Liver (tissue), 8 donors: ENCODE measurements at regions not wholly inside any gene's neighbourhood (a gene's known extent, or its start where the extent isn't known, plus 50 kb on each side); places are given as distances from the start of the nearest gene placed in this dataset.

Experiments used
- DNase-seq: peaks from one replicate; pipeline ENCODE4 v3.0.0-alpha.2; 2017; ENCODE audit warnings: low spot score
- H3K27ac ChIP-seq, 2 donors: one replicate each; pipeline ENCODE4 v1.7.0; 2013; ENCODE audit warnings: inconsistent platforms in 2 of 2, low read length in 2 of 2, control low read depth in 1 of 2, low read depth in 1 of 2, mild to moderate bottlenecking in 1 of 2
- H3K27me3 ChIP-seq, 4 donors: one replicate each; pipeline versions ENCODE4 v1.6.1 to v1.7.0; 2013; ENCODE audit warnings: low read length in 3 of 4, inconsistent platforms in 1 of 4, mild to moderate bottlenecking in 1 of 4, moderate library complexity in 1 of 4; ENCODE audit not compliant: control insufficient read depth in 4 of 4, insufficient read depth in 4 of 4
- H3K36me3 ChIP-seq, 4 donors: one replicate each; pipeline versions ENCODE4 v1.6.1 to v1.7.0; 2013; ENCODE audit warnings: low read length in 3 of 4, mild to moderate bottlenecking in 3 of 4, low read depth in 1 of 4, moderate library complexity in 1 of 4; ENCODE audit not compliant: control insufficient read depth in 4 of 4, insufficient read depth in 3 of 4
- H3K4me1 ChIP-seq, 4 donors: one replicate each; pipeline versions ENCODE4 v1.6.1 to v1.7.0; 2013; ENCODE audit warnings: low read length in 3 of 4, mild to moderate bottlenecking in 3 of 4, moderate library complexity in 1 of 4; ENCODE audit not compliant: control insufficient read depth in 4 of 4, insufficient read depth in 4 of 4
- H3K4me3 ChIP-seq, 3 donors: one replicate each; pipeline versions ENCODE4 v1.6.1 to v1.7.0; 2013; ENCODE audit warnings: low read length in 3 of 3, control low read depth in 1 of 3, low read depth in 1 of 3, mild to moderate bottlenecking in 1 of 3
- H3K9ac ChIP-seq, 2 donors: one replicate each; pipeline ENCODE4 v1.7.0; 2013; ENCODE audit warnings: low read length in 2 of 2, mild to moderate bottlenecking in 2 of 2, moderate library complexity in 2 of 2, control low read depth in 1 of 2, low read depth in 1 of 2
- H3K9me3 ChIP-seq, 4 donors: one replicate each; pipeline versions ENCODE4 v1.6.1 to v1.7.0; 2013; ENCODE audit warnings: low read length in 3 of 4; ENCODE audit not compliant: control insufficient read depth in 4 of 4
- EGR1 ChIP-seq, 2 donors: IDR thresholded peaks; 2 replicates each; pipeline ENCODE4 v1.6.1; 2016 to 2018; ENCODE audit warnings: antibody characterized with exemption in 2 of 2, low read depth in 2 of 2
- FOXA1 ChIP-seq: IDR thresholded peaks from 2 replicates; pipeline ENCODE4 v1.6.1; 2016; ENCODE audit warnings: antibody characterized with exemption
- FOXA2 ChIP-seq: IDR thresholded peaks from 2 replicates; pipeline ENCODE4 v1.6.1; 2016; ENCODE audit warnings: antibody characterized with exemption
- GABPA ChIP-seq, 2 donors: IDR thresholded peaks in 1 of 2; conservative IDR thresholded peaks in 1 of 2; 2 replicates each; pipeline ENCODE4 v1.6.1; 2016; ENCODE audit warnings: antibody characterized with exemption in 2 of 2, mild to moderate bottlenecking in 1 of 2, moderate library complexity in 1 of 2
- JUND ChIP-seq, 2 donors: IDR thresholded peaks; 2 replicates each; pipeline ENCODE4 v1.6.1; 2016; ENCODE audit warnings: antibody characterized with exemption in 2 of 2
- NR2F2 ChIP-seq: IDR thresholded peaks from 2 replicates; pipeline ENCODE4 v1.6.1; 2016; ENCODE audit warnings: antibody characterized with exemption
- RAD21 ChIP-seq, 2 donors: IDR thresholded peaks; 2 replicates each; pipeline ENCODE4 v1.6.1; 2016; ENCODE audit warnings: antibody characterized with exemption in 2 of 2, mild to moderate bottlenecking in 2 of 2
- RXRA ChIP-seq, 2 donors: IDR thresholded peaks; 2 replicates each; pipeline ENCODE4 v1.6.1; 2017 to 2018; ENCODE audit warnings: antibody characterized with exemption in 2 of 2, mild to moderate bottlenecking in 1 of 2
- SP1 ChIP-seq: IDR thresholded peaks from 2 replicates; pipeline ENCODE4 v1.6.1; 2018; ENCODE audit warnings: antibody characterized with exemption, mild to moderate bottlenecking
- TAF1 ChIP-seq: conservative IDR thresholded peaks from 2 replicates; pipeline ENCODE4 v1.6.1; 2016; ENCODE audit warnings: antibody characterized with exemption, mild to moderate bottlenecking
- YY1 ChIP-seq: IDR thresholded peaks from 2 replicates; pipeline ENCODE4 v1.6.1; 2016; ENCODE audit warnings: antibody characterized with exemption, mild to moderate bottlenecking
- WGBS: extraction: QIAGEN DNeasy Blood & Tissue Kit; methylation state at CpG from one replicate; pipeline ENCODE4 v1.1.7; 2013; 5-methylcytosine and 5-hydroxymethylcytosine counted together
- TF ChIP-seq, protein P1 (sequence below): IDR thresholded peaks from 2 replicates; pipeline ENCODE4 v1.6.1; 2016; ENCODE audit warnings: antibody characterized with exemption
- TF ChIP-seq, protein P2 (sequence below): IDR thresholded peaks from 2 replicates; pipeline ENCODE4 v1.6.1; 2016; ENCODE audit warnings: antibody characterized with exemption
- TF ChIP-seq, protein P3 (sequence below): fragments of 150-350 bp; IDR thresholded peaks from 2 replicates; pipeline ENCODE4 v1.5.1; 2017; ENCODE audit warnings: improper control_type of control experiment, low read depth, low read length; ENCODE audit not compliant: missing input control
- donor health status: healthy.
- donor health status: healthy.
- donor health status: healthy.
- donor health status: healthy.
- donor health status: healthy.

DNA sequence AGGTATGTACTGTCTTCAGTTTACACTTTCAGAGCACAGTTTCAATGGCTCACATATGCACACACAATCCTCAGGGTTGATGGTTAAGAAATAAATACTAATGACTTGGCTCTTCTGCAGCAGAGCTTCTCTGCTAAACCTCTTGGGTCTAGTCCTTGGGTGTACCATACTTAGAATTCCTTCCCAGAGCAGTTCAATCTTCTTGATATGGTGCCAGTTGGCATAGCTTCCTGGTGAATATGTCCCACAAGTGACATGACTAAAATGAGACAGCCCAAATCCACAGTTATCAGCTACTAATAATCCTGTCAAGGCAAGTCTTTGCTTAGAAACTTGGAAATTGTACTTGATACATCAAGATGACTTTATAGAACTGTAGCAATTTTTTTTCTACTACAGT lies 654.4 kb downstream of the IQCM start:
- TF ChIP-seq EGR1 (IDR thresholded peaks at IDR 0.05; ENCODE audit: low read depth in 2 of 2) (no peak), FOXA2 (no peak), TAF1 (no peak), FOXA1 (no peak), SP1 (no peak), YY1 (no peak), JUND (IDR thresholded peaks at IDR 0.05) (no peak), RXRA (IDR thresholded peaks at IDR 0.05) (no peak)
- TF ChIP-seq, protein P1, sequence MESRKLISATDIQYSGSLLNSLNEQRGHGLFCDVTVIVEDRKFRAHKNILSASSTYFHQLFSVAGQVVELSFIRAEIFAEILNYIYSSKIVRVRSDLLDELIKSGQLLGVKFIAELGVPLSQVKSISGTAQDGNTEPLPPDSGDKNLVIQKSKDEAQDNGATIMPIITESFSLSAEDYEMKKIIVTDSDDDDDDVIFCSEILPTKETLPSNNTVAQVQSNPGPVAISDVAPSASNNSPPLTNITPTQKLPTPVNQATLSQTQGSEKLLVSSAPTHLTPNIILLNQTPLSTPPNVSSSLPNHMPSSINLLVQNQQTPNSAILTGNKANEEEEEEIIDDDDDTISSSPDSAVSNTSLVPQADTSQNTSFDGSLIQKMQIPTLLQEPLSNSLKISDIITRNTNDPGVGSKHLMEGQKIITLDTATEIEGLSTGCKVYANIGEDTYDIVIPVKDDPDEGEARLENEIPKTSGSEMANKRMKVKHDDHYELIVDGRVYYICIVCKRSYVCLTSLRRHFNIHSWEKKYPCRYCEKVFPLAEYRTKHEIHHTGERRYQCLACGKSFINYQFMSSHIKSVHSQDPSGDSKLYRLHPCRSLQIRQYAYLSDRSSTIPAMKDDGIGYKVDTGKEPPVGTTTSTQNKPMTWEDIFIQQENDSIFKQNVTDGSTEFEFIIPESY = no peak
- Histone ChIP-seq H3K27me3 (no peaks in the 10 kb centered on the region), H3K4me1 (no peaks in the 10 kb centered on the region), H3K9me3 (no peaks in the 10 kb centered on the region), H3K9ac (no peak overlapping the region), H3K27ac (no peak overlapping the region), H3K36me3 (no peaks in the 10 kb centered on the region), H3K4me3 (no peak overlapping the region)
- no peak for DNase-seq

DNA sequence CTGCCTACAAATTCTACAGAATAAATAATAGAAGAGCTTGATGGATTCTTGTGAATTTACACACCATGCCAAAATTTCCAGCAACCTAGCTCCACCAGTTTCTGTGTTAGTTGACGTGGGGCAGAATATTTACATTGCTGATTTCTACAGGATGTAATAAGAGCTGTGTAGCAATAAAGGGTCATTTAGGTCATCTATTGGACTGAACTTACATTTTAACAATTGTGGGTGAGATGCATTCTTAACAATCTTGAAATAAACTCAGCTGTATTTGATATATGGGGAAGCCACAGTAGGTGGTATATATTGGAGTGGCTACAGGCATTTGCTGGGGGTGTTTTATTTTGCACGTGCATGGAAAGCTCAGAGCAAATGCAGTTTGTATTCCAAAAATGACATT lies 655.3 kb downstream of the IQCM start:
- Histone ChIP-seq H3K4me3 (no peak overlapping the region), H3K27me3 (no peaks in the 10 kb centered on the region), H3K27ac (no peak overlapping the region), H3K9me3 (no peaks in the 10 kb centered on the region), H3K4me1 (no peaks in the 10 kb centered on the region), H3K9ac (no peak overlapping the region), H3K36me3 (no peaks in the 10 kb centered on the region)
- no peak for TF ChIP-seq NR2F2
- no peak for TF ChIP-seq FOXA1
- no peak for TF ChIP-seq YY1
- no peak for TF ChIP-seq TAF1
- TF ChIP-seq, protein P2, sequence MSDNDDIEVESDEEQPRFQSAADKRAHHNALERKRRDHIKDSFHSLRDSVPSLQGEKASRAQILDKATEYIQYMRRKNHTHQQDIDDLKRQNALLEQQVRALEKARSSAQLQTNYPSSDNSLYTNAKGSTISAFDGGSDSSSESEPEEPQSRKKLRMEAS = no peak
- TF ChIP-seq RAD21 (IDR thresholded peaks at IDR 0.05) = no peak
- no peak for TF ChIP-seq GABPA (IDR thresholded peaks at IDR 0.05 in 1 of 2, conservative IDR thresholded peaks at IDR 0.05 in 1 of 2)
- TF ChIP-seq, protein P1 = no peak
- TF ChIP-seq, protein P3, sequence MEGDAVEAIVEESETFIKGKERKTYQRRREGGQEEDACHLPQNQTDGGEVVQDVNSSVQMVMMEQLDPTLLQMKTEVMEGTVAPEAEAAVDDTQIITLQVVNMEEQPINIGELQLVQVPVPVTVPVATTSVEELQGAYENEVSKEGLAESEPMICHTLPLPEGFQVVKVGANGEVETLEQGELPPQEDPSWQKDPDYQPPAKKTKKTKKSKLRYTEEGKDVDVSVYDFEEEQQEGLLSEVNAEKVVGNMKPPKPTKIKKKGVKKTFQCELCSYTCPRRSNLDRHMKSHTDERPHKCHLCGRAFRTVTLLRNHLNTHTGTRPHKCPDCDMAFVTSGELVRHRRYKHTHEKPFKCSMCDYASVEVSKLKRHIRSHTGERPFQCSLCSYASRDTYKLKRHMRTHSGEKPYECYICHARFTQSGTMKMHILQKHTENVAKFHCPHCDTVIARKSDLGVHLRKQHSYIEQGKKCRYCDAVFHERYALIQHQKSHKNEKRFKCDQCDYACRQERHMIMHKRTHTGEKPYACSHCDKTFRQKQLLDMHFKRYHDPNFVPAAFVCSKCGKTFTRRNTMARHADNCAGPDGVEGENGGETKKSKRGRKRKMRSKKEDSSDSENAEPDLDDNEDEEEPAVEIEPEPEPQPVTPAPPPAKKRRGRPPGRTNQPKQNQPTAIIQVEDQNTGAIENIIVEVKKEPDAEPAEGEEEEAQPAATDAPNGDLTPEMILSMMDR = no peak
- no peak for TF ChIP-seq SP1
- TF ChIP-seq RXRA (IDR thresholded peaks at IDR 0.05) = no peak
- no peak for DNase-seq
- 76% methylated on average over 2 of the region's 2 CpGs for WGBS
